ENCODE measurements at regions not wholly inside any gene's neighbourhood (a gene's known extent, or its start where the extent isn't known, plus 50 kb on each side); places are given as distances from the start of the nearest gene placed in this dataset.

DNA sequence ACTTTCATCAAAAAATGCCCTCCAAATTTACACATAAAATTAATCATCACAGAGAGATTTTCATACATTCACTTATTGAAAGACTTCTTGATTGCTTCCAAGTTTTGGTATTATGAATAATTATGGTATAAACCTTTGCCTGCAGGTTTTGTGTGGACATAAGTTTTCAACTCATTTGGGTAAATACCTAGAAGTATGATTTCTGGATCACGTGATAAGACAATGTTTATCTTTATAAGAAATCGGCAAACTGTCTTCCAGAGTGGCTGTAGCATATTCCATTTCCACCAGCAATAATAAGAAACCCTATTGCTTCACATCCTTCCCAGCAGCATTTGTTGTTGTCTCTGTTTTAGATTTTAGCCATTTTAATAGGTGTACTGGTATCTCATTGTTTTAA lies 1507.0 kb upstream of the IGFBP7 start:
- TF ChIP-seq POLR2AphosphoS5 (IDR thresholded peaks at IDR 0.05) = no peak
- no peak for TF ChIP-seq CTCF (IDR thresholded peaks at IDR 0.05)
- no peak for TF ChIP-seq POLR2A (IDR thresholded peaks at IDR 0.05)

All from transverse colon (tissue), 4 donors.